ENCODE measurements at regions not wholly inside any gene's neighbourhood (a gene's known extent, or its start where the extent isn't known, plus 50 kb on each side); places are given as distances from the start of the nearest gene placed in this dataset.

DNA sequence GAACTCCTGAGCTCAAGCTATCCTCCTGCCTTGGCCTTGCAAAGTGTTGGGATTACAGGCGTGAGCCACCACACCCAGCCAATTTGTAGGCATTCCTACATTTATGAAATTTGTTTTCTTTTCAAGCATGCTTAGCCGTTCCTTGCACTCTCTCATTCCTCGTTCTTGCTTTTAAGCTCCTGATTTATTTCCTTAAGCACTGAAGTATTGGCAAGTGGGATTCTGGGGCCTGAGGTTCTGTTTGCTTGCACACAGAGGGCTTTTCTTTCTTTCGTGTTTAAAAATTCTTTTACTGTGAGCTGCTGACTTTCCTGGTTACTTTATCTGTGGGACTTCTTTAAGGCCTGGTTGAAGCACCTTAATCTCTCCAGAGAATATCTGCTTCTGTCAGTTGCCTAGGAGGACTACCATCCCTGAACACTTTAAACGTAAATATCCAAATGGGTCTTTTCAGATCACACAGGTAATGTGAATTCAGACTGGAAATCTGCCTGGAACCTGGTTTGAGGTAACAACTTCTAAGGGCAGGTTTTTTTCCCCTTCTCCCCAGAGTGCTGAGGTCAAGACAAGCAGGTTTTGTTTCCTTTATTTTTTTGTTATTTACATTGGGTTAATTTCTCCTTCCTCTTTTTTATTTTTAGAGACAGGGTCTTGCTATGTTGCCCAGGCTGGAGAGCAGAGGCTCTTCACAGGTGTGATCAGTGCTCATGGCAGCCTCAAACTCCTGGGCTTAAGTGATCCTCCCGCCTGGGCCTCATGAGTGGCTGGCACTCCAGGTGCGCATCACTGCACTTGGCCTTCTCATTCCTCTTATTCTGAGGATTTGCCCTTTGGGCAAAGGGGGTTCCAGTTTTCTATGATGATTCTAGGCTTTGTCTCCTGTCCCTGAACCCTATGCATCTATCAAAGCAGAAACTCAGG, 102.9 kb downstream of the PFKFB3 start:
- TF ChIP-seq, protein P1, sequence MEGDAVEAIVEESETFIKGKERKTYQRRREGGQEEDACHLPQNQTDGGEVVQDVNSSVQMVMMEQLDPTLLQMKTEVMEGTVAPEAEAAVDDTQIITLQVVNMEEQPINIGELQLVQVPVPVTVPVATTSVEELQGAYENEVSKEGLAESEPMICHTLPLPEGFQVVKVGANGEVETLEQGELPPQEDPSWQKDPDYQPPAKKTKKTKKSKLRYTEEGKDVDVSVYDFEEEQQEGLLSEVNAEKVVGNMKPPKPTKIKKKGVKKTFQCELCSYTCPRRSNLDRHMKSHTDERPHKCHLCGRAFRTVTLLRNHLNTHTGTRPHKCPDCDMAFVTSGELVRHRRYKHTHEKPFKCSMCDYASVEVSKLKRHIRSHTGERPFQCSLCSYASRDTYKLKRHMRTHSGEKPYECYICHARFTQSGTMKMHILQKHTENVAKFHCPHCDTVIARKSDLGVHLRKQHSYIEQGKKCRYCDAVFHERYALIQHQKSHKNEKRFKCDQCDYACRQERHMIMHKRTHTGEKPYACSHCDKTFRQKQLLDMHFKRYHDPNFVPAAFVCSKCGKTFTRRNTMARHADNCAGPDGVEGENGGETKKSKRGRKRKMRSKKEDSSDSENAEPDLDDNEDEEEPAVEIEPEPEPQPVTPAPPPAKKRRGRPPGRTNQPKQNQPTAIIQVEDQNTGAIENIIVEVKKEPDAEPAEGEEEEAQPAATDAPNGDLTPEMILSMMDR (conservative IDR thresholded peaks at IDR 0.05): no peak
- no peak for TF ChIP-seq ZFX (IDR thresholded peaks at IDR 0.05)
- H3K27ac ChIP-seq: no peak overlapping the region

DNA sequence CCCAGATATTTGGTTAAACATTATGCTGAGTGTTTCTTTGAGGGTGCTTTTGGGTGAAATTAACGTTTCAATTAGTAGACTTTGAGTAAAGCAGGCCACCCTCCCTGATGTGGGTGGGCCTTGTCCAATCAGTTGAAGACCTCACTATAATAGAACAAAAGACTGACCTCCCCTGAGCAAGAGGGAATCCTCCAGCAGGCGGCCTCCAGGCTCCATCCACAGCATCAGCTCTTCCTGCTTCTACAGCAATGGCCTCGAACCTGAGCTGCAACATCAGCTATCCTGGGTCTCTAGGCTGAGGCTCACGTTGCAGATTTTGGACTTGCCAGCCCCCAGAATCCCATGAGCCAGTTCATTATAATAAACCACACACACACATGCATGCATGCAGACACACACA, 104.2 kb downstream of the PFKFB3 start:
- no peak for TF ChIP-seq ZFX (IDR thresholded peaks at IDR 0.05)
- TF ChIP-seq, protein P1 (conservative IDR thresholded peaks at IDR 0.05): no peak

DNA sequence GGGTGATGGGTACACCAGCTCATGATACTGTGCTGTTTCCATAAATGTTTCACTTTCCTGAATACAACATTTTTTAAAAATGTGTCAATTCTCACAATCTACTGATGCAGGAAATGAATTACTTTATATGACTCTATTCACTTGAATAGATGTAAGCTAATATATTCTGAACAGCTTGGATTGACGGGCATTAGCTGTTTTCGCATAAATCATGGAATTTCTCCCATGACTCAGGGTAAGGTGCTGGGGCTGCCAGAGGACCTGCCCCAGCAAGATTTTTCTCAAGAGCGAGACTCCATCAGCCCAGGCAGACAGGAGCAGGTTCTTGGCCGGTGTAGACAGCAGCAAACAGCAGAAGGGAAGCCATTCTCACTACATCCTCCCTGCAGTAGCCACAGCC, 107.1 kb downstream of the PFKFB3 start:
- TF ChIP-seq ZFX (IDR thresholded peaks at IDR 0.05): no peak
- TF ChIP-seq, protein P1 (conservative IDR thresholded peaks at IDR 0.05): no peak
- H3K27ac ChIP-seq: no peak overlapping the region

More for the DNA sequence above, 104.2 kb downstream of the PFKFB3 start:
- H3K27ac ChIP-seq: no peak overlapping the region

DNA sequence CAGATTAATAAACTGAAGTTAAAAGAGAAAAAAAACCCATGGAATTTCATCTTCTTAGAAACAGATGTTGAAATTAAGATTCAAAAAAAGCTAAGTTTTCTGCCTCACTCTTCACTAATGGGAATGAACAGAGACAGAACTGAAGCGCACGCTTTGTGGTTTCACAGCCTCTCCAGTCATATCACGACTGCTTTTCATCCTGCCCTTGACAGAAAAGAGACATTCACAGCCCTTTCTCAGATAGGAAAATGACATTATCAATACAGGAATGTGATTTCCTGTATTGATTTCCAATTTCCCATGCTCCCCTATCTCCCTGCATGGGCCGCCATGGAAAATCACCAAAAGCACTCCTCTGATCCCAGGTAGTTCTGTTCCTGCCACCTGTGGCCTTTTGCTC, 108.2 kb downstream of the PFKFB3 start:
- TF ChIP-seq, protein P1 (conservative IDR thresholded peaks at IDR 0.05): no peak
- no peak for TF ChIP-seq ZFX (IDR thresholded peaks at IDR 0.05)
- no peak overlapping the region for H3K27ac ChIP-seq

DNA sequence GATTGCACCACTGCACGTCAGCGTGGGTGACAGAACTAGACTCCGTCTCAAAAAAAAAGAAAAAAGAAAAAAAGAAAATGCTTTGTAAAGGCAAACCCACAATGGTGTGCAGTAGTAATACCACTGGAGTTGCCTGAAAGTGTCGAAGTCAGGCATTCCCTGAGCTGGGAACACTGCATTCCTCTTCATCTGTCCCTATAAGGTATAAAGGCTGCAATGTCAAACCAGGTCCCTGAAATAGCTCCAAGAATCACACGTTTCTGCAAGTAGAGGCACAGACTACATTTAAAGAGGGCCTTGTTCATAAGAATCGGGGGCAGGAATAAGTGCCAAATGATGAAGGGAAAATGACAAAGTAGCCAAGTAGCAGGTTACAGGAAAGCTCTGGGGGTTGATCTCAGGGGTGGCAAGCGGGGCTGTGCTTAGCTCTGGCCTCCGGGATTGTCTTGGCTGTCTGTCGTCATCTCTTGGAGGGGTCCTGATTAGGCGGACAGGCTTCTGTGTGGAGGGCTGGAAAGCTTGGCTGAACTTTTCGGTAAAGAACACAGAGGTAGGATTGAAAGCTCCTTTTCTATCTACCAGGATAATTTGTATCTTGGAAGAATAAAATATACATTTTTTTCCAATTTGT, 109.1 kb downstream of the PFKFB3 start:
- TF ChIP-seq, protein P1 (conservative IDR thresholded peaks at IDR 0.05): no peak
- TF ChIP-seq ZFX (IDR thresholded peaks at IDR 0.05): no peak
- H3K27ac ChIP-seq: no peak overlapping the region

DNA sequence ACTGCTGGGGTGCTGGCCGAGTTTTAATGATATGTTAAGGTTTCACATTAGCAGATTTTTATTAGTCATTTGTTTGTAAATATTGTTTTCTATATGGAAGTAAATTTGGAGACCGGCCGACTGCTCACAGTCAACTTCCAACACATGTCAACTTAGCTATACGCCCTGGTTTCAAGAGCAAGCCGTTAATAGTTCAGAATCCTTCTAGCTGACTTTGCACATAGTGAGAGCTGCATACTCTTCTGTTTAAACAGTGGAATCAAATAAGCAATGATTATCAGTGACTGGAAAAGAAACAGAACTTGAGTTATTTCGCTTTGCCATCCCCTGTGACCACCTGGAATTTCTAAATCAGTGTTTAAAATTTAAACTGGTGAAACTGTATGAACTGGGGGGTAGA, 109.9 kb downstream of the PFKFB3 start:
- no peak overlapping the region for H3K27ac ChIP-seq
- TF ChIP-seq ZFX (IDR thresholded peaks at IDR 0.05): no peak
- TF ChIP-seq, protein P1 (conservative IDR thresholded peaks at IDR 0.05): no peak
